CD4-positive, alpha-beta T cell treated with Interleukin-4 for 4 hours (primary cell): ENCODE measurements at regions not wholly inside any gene's neighbourhood (a gene's known extent, or its start where the extent isn't known, plus 50 kb on each side); places are given as distances from the start of the nearest gene placed in this dataset.

ENCODE experiments used
- DNase-seq: peaks from one replicate; pipeline ENCODE4 v3.0.0-alpha.2; 2020

DNA sequence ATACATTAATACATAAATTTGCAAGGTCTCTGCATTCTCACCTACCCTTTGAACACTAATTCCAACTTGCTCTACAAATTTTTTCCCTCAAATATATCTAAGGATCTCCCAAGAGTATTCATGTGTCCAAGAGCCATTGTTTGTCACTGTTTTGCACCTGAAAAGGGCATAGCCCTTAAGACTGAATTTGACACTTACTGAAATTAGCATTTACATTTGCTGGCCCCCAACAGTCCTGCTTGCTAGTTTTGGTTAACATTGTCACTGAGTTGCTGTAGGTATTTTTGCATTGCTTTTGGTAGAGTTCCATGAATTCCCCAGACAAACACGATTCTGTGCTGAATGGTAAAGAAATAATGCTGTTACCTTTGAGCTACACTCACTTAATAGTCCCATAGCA lies 57.3 kb downstream of the KCNA4 start:
- DNase-seq = no peak

GRCh38 chr11:29957431-29957830 lies 59.4 kb downstream of the KCNA4 start:
- no peak for DNase-seq

DNA sequence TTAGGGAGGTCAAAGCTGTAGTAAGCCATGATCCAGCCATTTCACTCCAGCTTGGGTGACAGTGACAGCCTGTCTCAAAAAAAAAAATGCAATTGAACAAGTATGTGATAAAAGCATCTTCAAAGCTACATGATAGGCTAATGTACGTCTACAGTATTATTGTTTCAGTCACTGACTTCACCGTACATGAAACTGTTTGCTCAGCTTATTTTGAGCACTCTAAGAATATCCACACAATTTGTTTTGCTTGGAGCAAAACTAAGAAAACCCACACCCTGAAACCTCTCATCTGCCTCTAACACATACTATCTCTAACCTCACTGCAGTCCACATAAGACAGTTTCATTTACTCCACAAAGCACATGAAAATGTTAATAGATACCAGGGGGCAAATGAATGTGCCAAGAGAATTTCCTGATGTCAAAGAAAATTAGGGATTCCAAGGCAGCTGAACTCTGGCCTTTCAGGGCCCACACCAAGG lies 60.7 kb downstream of the KCNA4 start:
- no peak for DNase-seq

DNA sequence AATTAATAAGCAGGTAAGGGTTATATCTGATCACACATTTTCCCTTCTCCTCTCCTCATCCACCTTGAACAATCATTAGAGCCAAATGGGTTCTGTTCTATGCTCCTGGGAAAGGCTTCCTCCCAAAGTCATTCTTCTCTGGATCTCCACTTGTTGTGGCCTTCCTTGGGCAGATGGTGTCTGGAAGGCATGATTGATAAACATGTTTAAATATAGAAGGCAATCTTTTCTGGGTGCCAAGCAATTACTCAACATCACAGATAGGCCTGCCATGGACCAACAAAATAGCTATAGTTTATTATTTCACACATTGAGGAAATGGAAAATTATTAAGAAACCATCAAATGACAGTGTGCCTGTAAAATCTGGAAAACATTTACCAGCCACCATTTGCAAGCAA lies 73.5 kb downstream of the KCNA4 start:
- DNase-seq = no peak

- DNase-seq = no peak
Measured at GRCh38 chr11:29937526-29937925, 79.3 kb downstream of the KCNA4 start.

GRCh38 chr11:29934115-29934638 lies 82.7 kb downstream of the KCNA4 start:
- DNase-seq = no peak

DNA sequence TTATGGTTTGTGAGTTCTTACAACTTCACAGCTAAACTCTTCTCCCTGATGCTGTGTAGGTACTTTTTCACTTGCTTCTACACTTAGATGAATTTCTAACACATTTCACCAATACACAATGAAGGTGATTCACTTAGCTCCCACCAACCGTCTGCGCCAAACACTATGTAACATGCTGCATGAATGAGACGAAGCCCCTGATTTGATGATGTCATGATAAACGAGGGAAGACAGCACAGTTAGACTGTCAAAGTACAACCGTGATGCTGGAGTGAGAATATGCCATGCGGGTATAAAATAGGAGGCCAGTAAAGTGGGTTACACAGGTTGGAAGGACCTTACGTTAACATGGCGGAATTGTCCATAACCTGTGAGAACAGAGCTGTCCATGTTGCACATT lies 100.8 kb downstream of the KCNA4 start:
- DNase-seq = no peak

DNA sequence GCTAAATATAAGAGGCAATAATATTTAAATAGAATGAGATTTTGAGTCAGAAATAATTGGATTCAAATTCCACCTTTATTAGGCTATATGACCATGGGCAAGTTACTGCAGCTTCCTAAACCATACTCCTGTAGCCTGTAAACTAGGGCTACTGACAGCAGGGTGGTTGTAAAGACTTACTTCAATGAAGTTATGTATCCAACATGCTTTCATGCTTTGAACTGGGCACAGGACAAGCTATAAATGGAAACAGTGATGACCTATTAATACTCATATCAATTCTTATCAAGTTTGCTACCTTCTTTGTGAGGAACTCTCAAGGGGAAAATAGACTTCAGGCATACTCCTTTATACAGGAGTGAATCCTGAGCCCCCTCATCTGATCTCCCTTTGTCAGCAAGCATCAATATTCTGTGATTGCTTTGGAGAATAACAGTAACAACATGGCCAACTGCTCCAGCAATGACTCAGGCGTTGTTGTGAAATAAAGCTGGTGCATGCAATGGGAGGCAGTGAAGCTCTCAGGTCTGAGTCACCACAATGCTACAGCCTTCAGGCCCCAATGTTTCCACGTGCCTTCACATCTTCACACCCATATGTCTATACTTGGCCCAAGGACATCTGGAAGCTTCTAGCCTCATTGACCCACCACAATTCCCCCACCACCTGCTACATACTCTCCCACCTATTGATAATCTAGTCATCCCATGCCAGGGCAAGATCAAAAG lies 102.5 kb downstream of the KCNA4 start:
- DNase-seq = no peak

- no peak for DNase-seq
Measured at GRCh38 chr11:29913352-29913751, 103.5 kb downstream of the KCNA4 start.

DNA sequence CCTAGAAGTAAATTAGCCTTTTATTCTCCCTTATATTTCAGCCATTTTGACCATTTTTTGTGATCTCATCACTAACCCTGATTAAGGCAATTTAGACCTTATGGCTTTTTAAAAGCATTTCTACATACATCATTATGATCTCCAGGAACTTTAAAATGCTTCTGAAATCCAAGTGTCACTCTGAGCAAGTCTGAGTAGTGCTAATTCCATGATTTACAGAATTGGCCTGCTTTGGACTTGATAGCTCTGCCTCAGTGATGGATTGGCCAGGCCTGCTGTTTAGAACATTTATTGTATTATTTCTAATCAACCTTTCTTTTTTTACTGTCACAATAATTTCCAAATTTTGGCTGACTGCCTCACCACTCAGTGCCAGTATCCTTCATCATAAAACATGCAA lies 116.4 kb downstream of the KCNA4 start:
- DNase-seq = no peak

DNA sequence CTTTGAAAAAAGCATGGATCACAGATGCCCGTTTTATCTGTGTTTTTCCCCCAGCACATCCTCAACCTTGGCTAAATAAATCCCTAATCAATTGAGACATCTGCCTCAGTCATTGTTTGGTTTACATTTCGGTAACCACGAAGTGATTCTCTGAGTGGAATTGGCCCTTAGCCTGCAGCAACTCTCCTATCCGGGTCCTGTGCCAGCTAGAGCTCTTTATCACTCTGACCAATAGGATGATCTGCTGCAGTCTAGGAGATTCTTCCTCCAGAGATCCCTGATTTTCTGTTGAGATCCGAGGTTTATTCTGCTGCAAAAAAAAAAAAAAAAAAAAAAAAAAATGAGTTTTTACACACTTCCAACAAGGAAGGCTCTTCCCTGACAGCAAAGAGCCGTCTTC lies 137.3 kb downstream of the KCNA4 start:
- DNase-seq = no peak

DNA sequence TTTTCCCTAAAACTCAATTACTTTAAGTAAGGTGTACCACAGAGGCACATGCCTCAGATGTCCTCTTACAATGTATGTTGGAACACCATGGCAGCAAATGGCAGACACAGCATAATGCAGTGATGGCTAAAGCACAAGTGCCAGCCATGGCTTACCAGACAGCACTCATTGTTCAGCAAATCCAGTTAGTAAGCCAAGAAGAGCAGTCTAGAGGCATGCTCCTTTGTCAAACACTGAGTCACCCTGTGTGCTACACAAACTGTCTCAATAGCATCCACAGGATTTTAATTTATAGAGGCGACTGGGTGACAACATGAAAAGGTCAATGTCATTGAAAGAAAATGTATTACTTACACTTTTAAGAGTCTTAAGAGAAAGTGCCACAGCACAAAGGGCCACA lies 140.6 kb downstream of the KCNA4 start:
- DNase-seq = no peak

DNA sequence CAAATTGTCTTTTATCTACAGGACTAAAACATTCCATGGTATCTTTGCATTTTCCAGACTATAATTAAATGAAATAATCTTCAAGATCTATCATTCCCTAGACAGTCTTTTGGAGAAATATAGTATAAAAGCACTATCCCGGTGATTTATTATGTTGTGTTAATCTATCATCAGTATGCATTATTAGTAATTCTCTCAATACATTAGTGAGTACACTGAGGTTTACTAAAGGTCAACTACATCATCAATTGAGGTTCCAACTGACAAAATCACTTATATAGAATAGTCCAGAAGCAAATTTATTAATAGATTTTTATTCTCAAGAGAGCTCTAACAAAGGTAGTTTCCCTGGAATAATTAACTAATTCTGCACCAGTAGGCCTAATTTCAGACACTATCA lies 169.6 kb downstream of the KCNA4 start:
- DNase-seq = no peak

DNA sequence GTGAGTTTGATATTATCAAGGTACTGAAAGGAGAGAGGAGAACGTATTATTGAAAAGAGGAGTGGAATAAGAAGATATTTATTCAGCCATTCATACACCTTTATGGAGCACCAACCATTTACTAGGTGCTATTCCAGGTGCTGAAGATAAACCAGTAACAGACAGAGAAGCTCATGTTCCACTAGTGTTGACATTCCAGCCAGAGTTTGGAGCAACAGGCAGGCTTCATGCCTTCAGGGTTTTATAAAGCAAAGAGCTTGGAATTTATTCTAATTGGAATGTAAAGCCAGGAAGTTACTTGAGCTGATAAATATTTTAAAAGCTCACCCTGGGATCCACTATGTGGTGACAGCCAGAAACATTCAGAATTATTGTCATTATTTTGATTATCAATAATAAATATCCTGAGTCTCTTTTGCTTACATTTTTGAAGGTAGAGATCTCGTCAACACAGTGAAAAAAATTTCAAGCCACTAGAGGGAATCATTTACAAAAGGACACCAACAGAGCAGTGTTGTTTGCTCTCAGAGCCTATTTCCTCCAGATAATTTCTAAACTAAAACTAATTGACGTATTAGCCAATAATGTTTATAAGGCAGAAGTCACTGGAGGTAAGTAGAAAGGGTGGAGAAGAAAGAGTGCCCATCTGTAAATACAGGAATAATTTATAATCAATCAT lies 172.0 kb downstream of the KCNA4 start:
- no peak for DNase-seq

DNA sequence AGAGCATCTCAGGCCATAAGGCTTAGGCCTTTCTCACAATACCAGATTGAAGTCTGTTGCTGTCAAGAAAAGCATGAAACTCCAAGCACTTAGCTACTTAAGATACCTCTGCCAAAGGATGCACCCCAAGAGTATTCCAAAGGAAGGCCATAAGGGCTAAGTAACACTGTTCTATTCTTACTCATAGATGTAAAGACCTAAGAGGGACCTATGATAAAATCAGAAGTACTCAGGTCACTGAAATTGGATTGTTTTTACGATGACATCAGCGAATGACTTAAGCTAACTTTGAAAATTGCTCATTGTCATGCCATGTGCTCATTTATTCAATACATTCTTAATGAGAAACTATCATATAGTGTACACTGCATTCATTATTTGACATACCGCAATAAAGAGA lies 172.8 kb downstream of the KCNA4 start:
- DNase-seq = no peak

- DNase-seq = no peak
Measured at GRCh38 chr11:29842061-29842460, 174.8 kb downstream of the KCNA4 start.

DNA sequence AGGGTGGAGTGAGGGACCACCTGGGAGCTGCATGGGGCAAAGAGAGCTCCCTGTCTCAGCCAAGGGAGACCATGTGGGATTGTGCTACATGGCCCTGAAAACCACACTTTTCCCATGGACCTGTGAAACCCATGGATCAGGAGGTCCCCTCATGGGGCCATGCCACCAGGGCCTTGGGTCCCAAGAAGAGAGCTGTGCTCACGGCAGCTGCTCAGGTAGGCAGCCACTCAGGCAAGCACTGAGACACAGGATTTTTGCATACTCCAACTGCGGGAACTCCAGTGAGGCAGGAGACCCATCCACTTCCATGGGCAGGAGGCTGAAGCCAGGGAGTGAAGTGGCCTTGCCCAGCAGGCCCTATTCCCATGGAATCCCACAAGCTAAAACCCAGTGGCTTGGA lies 190.0 kb downstream of the KCNA4 start:
- no peak for DNase-seq

- DNase-seq = no peak
Measured at GRCh38 chr11:29816359-29816758, 200.5 kb downstream of the KCNA4 start.

DNA sequence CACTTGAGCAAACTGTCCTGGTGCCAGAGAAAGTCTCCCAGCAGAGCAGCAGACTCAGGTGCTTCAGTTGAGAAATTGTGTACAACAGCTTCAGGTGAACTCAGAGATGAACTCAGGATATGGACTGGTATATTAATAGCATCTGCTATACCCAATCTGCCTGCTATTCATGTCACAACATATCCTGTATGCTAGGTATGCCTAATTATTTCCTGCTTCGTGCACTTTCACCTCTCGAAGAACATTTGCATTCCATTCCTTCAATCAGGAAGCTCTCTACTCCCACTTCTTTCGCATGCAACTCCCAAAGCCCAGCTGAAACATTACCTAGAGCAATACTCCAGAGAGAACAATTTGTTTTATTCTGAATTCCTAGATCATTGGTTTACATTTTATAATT lies 207.7 kb downstream of the KCNA4 start:
- no peak for DNase-seq

GRCh38 chr11:29802522-29802921 lies 214.3 kb downstream of the KCNA4 start:
- DNase-seq = no peak

DNA sequence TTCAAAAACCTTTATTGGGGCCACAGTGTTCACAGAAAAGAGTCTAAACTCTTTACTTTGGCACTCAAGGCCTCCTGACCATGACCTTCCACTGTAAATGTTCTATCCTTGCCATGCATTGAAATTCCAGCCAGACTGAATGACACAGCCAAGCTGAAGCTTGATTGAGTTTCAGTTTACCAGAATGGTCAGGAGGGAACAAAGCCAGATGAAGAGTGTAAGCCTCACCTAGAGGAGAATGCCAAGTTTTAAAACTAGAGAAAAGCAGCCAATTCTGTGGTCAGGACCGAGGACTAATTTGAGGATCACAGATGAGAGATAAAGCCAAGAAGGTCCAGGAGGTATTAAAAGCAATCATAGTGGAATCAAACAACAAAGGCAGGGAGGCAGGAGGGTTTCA lies 215.3 kb downstream of the KCNA4 start:
- no peak for DNase-seq

GRCh38 chr11:29786092-29786491 lies 230.7 kb downstream of the KCNA4 start:
- DNase-seq = no peak

DNA sequence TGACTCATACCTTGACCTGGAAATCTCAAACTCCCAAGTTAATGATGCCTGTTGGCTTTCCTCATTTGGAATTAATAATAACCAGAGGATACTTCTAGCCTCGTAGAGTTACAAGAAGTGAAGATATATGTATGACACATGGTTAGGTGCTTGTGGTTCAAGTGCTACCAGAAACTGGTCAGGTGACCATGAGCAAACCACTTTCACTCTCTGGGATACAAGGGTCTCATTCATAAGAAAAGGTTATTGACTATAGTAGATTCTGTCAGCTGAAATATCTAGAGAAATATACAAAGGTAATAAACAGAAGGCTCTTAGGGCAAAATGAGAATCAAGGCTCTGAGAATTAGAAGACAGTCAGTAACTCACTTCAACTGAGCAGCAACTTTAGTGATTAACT lies 233.3 kb downstream of the KCNA4 start:
- no peak for DNase-seq

DNA sequence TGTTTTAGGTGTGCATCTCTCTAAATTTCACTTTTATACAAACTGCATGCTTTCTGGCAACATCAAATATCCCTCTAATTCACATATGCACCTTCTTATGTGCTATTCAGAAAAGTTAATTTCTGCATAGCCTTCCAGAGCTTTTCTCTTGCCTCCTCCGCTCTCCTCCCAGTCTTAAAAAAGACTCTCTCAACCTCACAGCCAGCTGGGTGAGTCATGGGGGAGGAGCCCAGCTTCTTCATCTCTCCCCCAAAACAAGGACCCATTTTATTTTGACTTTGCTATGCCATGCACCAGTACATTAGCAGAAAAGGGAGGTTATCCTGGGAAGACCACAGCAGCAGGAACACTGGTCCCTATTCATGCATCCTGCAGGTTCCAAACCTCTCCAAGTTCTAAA lies 234.4 kb downstream of the KCNA4 start:
- no peak for DNase-seq

- no peak for DNase-seq
Measured at GRCh38 chr11:29781268-29781667, 235.6 kb downstream of the KCNA4 start.
